ENCODE measurements at regions not wholly inside any gene's neighbourhood (a gene's known extent, or its start where the extent isn't known, plus 50 kb on each side); places are given as distances from the start of the nearest gene placed in this dataset.

GRCh38 chr11:120028181-120028896 lies 109.6 kb downstream of the TRIM29 start:
- H3K4me1 Mint-ChIP-seq, result peaks cover 7% of the 10 kb centered on the region

GRCh38 chr11:120027546-120028180 lies 110.2 kb downstream of the TRIM29 start:
- H3K4me1 Mint-ChIP-seq, result peaks cover 7% of the 10 kb centered on the region
- no peak for DNase-seq (ENCODE audit: low read depth, low spot score)
- no peaks in the 10 kb centered on the region for H3K27me3 Mint-ChIP-seq (ENCODE audit: low read depth)
- H3K36me3 Mint-ChIP-seq (ENCODE audit: low read depth), result no peaks in the 10 kb centered on the region
- TF ChIP-seq CTCF (conservative IDR thresholded peaks at IDR 0.05), result no peak
- peaks cover 2% of the 10 kb centered on the region for H3K9me3 Mint-ChIP-seq
- H3K27ac Mint-ChIP-seq (ENCODE audit: unreplicated experiment), result no peak overlapping the region
- no peak overlapping the region for H3K4me3 Mint-ChIP-seq

More at GRCh38 chr11:120028181-120028896, 109.6 kb downstream of the TRIM29 start:
- Mint-ChIP-seq H3K27me3 (ENCODE audit: low read depth) (no peaks in the 10 kb centered on the region), H3K4me3 (no peak overlapping the region), H3K27ac (ENCODE audit: unreplicated experiment) (no peak overlapping the region), H3K9me3 (peaks cover 2% of the 10 kb centered on the region), H3K36me3 (ENCODE audit: low read depth) (no peaks in the 10 kb centered on the region)
- no peak for DNase-seq (ENCODE audit: low read depth, low spot score)
- no peak for TF ChIP-seq CTCF (conservative IDR thresholded peaks at IDR 0.05)

- no peaks in the 10 kb centered on the region for H3K4me1 Mint-ChIP-seq
- peaks cover 2% of the 10 kb centered on the region for H3K9me3 Mint-ChIP-seq
- no peak overlapping the region for H3K4me3 Mint-ChIP-seq
- no peaks in the 10 kb centered on the region for H3K36me3 Mint-ChIP-seq (ENCODE audit: low read depth)
- no peak for TF ChIP-seq CTCF (conservative IDR thresholded peaks at IDR 0.05)
- H3K27me3 Mint-ChIP-seq (ENCODE audit: low read depth), result no peaks in the 10 kb centered on the region
- DNase-seq (ENCODE audit: low read depth, low spot score), result no peak
- H3K27ac Mint-ChIP-seq (ENCODE audit: unreplicated experiment), result no peak overlapping the region
Measured at GRCh38 chr11:120025606-120026335, 112.1 kb downstream of the TRIM29 start.

GRCh38 chr11:120024586-120024985 lies 113.3 kb downstream of the TRIM29 start:
- DNase-seq (ENCODE audit: low read depth, low spot score), result no peak
- Mint-ChIP-seq H3K36me3 (ENCODE audit: low read depth) (no peaks in the 10 kb centered on the region), H3K4me3 (no peak overlapping the region), H3K4me1 (no peaks in the 10 kb centered on the region), H3K9me3 (peaks cover 2% of the 10 kb centered on the region), H3K27ac (ENCODE audit: unreplicated experiment) (no peak overlapping the region), H3K27me3 (ENCODE audit: low read depth) (no peaks in the 10 kb centered on the region)
- TF ChIP-seq CTCF (conservative IDR thresholded peaks at IDR 0.05), result no peak

- no peak for TF ChIP-seq CTCF (conservative IDR thresholded peaks at IDR 0.05)
- Mint-ChIP-seq H3K27ac (ENCODE audit: unreplicated experiment) (no peak overlapping the region), H3K4me1 (no peaks in the 10 kb centered on the region), H3K27me3 (ENCODE audit: low read depth) (no peaks in the 10 kb centered on the region), H3K9me3 (peaks cover 2% of the 10 kb centered on the region), H3K36me3 (ENCODE audit: low read depth) (no peaks in the 10 kb centered on the region), H3K4me3 (no peak overlapping the region)
- no peak for DNase-seq (ENCODE audit: low read depth, low spot score)
Measured at GRCh38 chr11:120024046-120024445, 113.9 kb downstream of the TRIM29 start.
